ENCODE measurements at regions not wholly inside any gene's neighbourhood (a gene's known extent, or its start where the extent isn't known, plus 50 kb on each side); places are given as distances from the start of the nearest gene placed in this dataset.

DNA sequence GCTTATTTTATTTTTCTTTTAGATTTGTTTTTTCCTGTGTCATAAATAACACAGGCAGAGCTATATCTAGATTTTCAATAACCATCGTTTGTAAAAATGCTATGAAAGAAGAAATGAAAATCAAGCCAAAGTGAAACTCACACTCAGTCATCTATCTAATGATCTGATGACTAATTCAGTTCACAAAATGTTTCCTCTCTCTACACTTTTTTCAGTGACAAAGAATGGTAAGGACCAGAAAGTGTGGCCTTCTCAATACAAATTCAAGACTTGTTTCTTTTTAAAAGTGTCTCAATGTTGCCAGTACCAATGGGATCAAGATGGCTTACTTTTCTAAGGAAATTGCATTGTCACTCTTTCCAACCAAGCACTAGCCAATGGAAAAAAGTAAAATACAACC is 282.8 kb upstream of the PKN2 start (continued):
- TF ChIP-seq, protein P1, sequence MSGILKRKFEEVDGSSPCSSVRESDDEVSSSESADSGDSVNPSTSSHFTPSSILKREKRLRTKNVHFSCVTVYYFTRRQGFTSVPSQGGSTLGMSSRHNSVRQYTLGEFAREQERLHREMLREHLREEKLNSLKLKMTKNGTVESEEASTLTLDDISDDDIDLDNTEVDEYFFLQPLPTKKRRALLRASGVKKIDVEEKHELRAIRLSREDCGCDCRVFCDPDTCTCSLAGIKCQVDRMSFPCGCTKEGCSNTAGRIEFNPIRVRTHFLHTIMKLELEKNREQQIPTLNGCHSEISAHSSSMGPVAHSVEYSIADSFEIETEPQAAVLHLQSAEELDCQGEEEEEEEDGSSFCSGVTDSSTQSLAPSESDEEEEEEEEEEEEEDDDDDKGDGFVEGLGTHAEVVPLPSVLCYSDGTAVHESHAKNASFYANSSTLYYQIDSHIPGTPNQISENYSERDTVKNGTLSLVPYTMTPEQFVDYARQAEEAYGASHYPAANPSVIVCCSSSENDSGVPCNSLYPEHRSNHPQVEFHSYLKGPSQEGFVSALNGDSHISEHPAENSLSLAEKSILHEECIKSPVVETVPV (CRISPR knock-in tag; IDR thresholded peaks at IDR 0.05), result no peak
- TF ChIP-seq, protein P2, sequence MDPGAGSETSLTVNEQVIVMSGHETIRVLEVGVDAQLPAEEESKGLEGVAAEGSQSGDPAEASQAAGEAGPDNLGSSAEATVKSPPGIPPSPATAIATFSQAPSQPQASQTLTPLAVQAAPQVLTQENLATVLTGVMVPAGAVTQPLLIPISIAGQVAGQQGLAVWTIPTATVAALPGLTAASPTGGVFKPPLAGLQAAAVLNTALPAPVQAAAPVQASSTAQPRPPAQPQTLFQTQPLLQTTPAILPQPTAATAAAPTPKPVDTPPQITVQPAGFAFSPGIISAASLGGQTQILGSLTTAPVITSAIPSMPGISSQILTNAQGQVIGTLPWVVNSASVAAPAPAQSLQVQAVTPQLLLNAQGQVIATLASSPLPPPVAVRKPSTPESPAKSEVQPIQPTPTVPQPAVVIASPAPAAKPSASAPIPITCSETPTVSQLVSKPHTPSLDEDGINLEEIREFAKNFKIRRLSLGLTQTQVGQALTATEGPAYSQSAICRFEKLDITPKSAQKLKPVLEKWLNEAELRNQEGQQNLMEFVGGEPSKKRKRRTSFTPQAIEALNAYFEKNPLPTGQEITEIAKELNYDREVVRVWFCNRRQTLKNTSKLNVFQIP (CRISPR knock-in tag; IDR thresholded peaks at IDR 0.05; ENCODE audit: borderline replicate concordance, low read depth), result no peak
- no peak for TF ChIP-seq ZC3H10 (CRISPR knock-in tag; IDR thresholded peaks at IDR 0.05)

DNA sequence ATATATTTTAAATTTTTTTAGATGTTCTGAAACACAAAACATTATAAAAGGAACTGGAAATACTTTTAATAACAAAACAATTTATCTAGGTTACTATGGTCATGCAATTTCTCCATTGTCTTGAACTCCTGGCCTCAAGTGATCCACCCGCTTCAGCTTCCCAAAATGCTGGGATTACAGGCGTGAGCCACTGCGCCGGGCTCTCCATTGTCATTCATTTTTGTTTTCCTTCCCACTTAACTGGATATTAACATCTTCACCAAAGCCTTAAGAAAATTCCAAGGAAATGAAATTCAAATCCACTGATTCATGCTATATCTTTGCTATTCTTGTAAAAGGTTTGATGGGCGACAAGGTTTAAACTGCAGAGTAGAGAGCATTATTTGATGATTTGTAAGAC is 279.5 kb upstream of the PKN2 start:
- TF ChIP-seq ZFP30 (CRISPR knock-in tag; IDR thresholded peaks at IDR 0.05) (no peak), ISL1 (CRISPR knock-in tag; IDR thresholded peaks at IDR 0.05) (no peak), ZC3H10 (CRISPR knock-in tag; IDR thresholded peaks at IDR 0.05) (no peak), ZFP3 (CRISPR knock-in tag; IDR thresholded peaks at IDR 0.05) (no peak), ZNF8 (CRISPR knock-in tag; IDR thresholded peaks at IDR 0.05) (no peak), RARB (CRISPR knock-in tag; IDR thresholded peaks at IDR 0.05) (no peak), TCF4 (CRISPR knock-in tag; IDR thresholded peaks at IDR 0.05; ENCODE audit: borderline replicate concordance) (no peak), TOX (CRISPR knock-in tag; IDR thresholded peaks at IDR 0.05; ENCODE audit: borderline replicate concordance) (no peak), ZNF565 (CRISPR knock-in tag; conservative IDR thresholded peaks at IDR 0.05; ENCODE audit: low read depth) (no peak)
- TF ChIP-seq, protein P2 (CRISPR knock-in tag; IDR thresholded peaks at IDR 0.05; ENCODE audit: borderline replicate concordance, low read depth), result no peak
- TF ChIP-seq, protein P3, sequence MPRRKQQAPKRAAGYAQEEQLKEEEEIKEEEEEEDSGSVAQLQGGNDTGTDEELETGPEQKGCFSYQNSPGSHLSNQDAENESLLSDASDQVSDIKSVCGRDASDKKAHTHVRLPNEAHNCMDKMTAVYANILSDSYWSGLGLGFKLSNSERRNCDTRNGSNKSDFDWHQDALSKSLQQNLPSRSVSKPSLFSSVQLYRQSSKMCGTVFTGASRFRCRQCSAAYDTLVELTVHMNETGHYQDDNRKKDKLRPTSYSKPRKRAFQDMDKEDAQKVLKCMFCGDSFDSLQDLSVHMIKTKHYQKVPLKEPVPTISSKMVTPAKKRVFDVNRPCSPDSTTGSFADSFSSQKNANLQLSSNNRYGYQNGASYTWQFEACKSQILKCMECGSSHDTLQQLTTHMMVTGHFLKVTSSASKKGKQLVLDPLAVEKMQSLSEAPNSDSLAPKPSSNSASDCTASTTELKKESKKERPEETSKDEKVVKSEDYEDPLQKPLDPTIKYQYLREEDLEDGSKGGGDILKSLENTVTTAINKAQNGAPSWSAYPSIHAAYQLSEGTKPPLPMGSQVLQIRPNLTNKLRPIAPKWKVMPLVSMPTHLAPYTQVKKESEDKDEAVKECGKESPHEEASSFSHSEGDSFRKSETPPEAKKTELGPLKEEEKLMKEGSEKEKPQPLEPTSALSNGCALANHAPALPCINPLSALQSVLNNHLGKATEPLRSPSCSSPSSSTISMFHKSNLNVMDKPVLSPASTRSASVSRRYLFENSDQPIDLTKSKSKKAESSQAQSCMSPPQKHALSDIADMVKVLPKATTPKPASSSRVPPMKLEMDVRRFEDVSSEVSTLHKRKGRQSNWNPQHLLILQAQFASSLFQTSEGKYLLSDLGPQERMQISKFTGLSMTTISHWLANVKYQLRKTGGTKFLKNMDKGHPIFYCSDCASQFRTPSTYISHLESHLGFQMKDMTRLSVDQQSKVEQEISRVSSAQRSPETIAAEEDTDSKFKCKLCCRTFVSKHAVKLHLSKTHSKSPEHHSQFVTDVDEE (CRISPR knock-in tag; IDR thresholded peaks at IDR 0.05), result no peak
- TF ChIP-seq, protein P1 (CRISPR knock-in tag; IDR thresholded peaks at IDR 0.05), result no peak
- ATAC-seq, result no peak

DNA sequence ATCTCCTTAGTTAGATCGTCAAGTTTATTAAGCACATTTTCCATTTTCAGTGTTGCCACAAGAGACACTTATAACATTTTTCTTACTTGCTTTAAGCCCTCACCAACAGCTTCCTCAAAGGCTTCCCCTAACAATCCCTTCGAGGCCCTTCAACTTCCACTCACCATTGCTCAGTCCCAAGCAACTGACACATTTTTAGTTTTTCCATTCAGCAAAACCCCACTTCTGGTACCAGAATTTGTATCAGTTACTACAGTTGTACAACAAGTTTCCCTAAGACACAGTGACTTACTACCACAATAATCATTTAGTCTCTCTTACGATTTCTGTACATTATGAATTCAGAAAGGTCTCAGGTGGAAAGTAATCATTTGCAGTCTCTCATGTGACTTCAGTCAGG is 276.8 kb upstream of the PKN2 start:
- ATAC-seq, result no peak
- no peak for TF ChIP-seq OSR1 (CRISPR knock-in tag; IDR thresholded peaks at IDR 0.05)
- TF ChIP-seq ISL1 (CRISPR knock-in tag; IDR thresholded peaks at IDR 0.05), result no peak
- TF ChIP-seq ARNTL (CRISPR knock-in tag; IDR thresholded peaks at IDR 0.05; ENCODE audit: borderline replicate concordance, low read depth), result no peak
- TF ChIP-seq, protein P1 (CRISPR knock-in tag; IDR thresholded peaks at IDR 0.05), result no peak
- no peak for TF ChIP-seq GLIS3 (CRISPR knock-in tag; IDR thresholded peaks at IDR 0.05)
- TF ChIP-seq ESRRG (CRISPR knock-in tag; IDR thresholded peaks at IDR 0.05), result no peak
- TF ChIP-seq SNAI2 (CRISPR knock-in tag; IDR thresholded peaks at IDR 0.05), result no peak
- no peak for TF ChIP-seq BACH2 (CRISPR knock-in tag; IDR thresholded peaks at IDR 0.05; ENCODE audit: borderline replicate concordance)
- TF ChIP-seq, protein P3 (CRISPR knock-in tag; IDR thresholded peaks at IDR 0.05), result no peak
- TF ChIP-seq ZFP3 (CRISPR knock-in tag; IDR thresholded peaks at IDR 0.05), result no peak
- TF ChIP-seq RARB (CRISPR knock-in tag; IDR thresholded peaks at IDR 0.05), result no peak
- no peak for TF ChIP-seq ZNF8 (CRISPR knock-in tag; IDR thresholded peaks at IDR 0.05)
- no peak for TF ChIP-seq ZC3H10 (CRISPR knock-in tag; IDR thresholded peaks at IDR 0.05)
- TF ChIP-seq, protein P4, sequence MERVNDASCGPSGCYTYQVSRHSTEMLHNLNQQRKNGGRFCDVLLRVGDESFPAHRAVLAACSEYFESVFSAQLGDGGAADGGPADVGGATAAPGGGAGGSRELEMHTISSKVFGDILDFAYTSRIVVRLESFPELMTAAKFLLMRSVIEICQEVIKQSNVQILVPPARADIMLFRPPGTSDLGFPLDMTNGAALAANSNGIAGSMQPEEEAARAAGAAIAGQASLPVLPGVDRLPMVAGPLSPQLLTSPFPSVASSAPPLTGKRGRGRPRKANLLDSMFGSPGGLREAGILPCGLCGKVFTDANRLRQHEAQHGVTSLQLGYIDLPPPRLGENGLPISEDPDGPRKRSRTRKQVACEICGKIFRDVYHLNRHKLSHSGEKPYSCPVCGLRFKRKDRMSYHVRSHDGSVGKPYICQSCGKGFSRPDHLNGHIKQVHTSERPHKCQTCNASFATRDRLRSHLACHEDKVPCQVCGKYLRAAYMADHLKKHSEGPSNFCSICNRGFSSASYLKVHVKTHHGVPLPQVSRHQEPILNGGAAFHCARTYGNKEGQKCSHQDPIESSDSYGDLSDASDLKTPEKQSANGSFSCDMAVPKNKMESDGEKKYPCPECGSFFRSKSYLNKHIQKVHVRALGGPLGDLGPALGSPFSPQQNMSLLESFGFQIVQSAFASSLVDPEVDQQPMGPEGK (CRISPR knock-in tag; IDR thresholded peaks at IDR 0.05; ENCODE audit: borderline replicate concordance), result no peak
- no peak for TF ChIP-seq TOX (CRISPR knock-in tag; IDR thresholded peaks at IDR 0.05; ENCODE audit: borderline replicate concordance)
